Kidney (tissue), 13 donors: ENCODE measurements at regions not wholly inside any gene's neighbourhood (a gene's known extent, or its start where the extent isn't known, plus 50 kb on each side); places are given as distances from the start of the nearest gene placed in this dataset.

Source experiments
- DNase-seq, 5 donors: peaks; one replicate each; pipeline ENCODE4 v3.0.0-alpha.2; 2013 to 2020
- FAIRE-seq: peaks from 2 replicates; lab custom pipeline; 2012; peaks lifted over from hg19 to GRCh38; lab: Jason Lieb, UNC
- H3K27ac ChIP-seq, 2 donors: one replicate each; pipeline ENCODE4 v1.7.0; 2013; ENCODE audit warnings: low read depth in 2 of 2, low read length in 2 of 2, inconsistent platforms in 1 of 2
- H3K27me3 ChIP-seq: one replicate; pipeline ENCODE4 v1.7.1; 2013; ENCODE audit warnings: low read length, inconsistent platforms; ENCODE audit not compliant: control insufficient read depth, insufficient read depth
- H3K36me3 ChIP-seq, 3 donors: one replicate each; pipeline versions ENCODE4 v1.7.0 to v1.7.1; 2013; ENCODE audit warnings: low read length in 3 of 3, control low read depth in 1 of 3, inconsistent platforms in 1 of 3; ENCODE audit not compliant: insufficient read depth in 3 of 3, control insufficient read depth in 2 of 3
- H3K4me1 ChIP-seq, 3 donors: one replicate each; pipeline versions ENCODE4 v1.7.0 to v1.7.1; 2013; ENCODE audit warnings: low read length in 3 of 3, inconsistent platforms in 1 of 3, low read depth in 1 of 3; ENCODE audit not compliant: control insufficient read depth in 2 of 3, insufficient read depth in 2 of 3
- H3K4me3 ChIP-seq, 3 donors: one replicate each; pipeline versions ENCODE4 v1.7.0 to v1.8.1; 2013; ENCODE audit warnings: low read length in 3 of 3, control low read depth in 1 of 3, inconsistent platforms in 1 of 3
- H3K9ac ChIP-seq, 3 donors: one replicate each; pipeline versions ENCODE4 v1.7.0 to v1.7.1; 2013; ENCODE audit warnings: low read length in 3 of 3, control low read depth in 1 of 3, inconsistent platforms in 1 of 3
- H3K9me3 ChIP-seq, 3 donors: one replicate each; pipeline versions ENCODE4 v1.7.0 to v1.7.1; 2013; ENCODE audit warnings: low read length in 3 of 3, control low read depth in 1 of 3, inconsistent platforms in 1 of 3; ENCODE audit not compliant: control insufficient read depth in 2 of 3, insufficient read depth in 1 of 3
- CTCF ChIP-seq: IDR thresholded peaks from 3 replicates; pipeline ENCODE4 v1.5.1; 2012; ENCODE audit warnings: mild to moderate bottlenecking, moderate library complexity, borderline replicate concordance; ENCODE audit not compliant: insufficient read depth; ENCODE audit errors: extremely low read depth
- intact Hi-C: fragments of 100-400 bp; cut with DNase I; formaldehyde crosslinking; loops from one replicate; pipeline ENCODE4 v1.11.1; 2022
- donor health status: control.
- donor health status: control.
- donor health status: control.
- donor health status: control.
- donor health status: control.
- donor health status: DM: yes; HTN: yes; CAD: no.
- donor health status: Normal renal cell carcinoma (clear cell type).

- H3K4me3 ChIP-seq = no peak overlapping the region
- no peak overlapping the region for H3K9ac ChIP-seq
- FAIRE-seq (no peak), DNase-seq (no peak)
- H3K36me3 ChIP-seq = no peaks in the 10 kb centered on the region
- intact Hi-C loops = no loop called here
- no peaks in the 10 kb centered on the region for H3K27me3 ChIP-seq
- no peaks in the 10 kb centered on the region for H3K4me1 ChIP-seq
- TF ChIP-seq CTCF = no peak
- H3K9me3 ChIP-seq = no peaks in the 10 kb centered on the region
- H3K27ac ChIP-seq = no peak overlapping the region
These were observed 1047.9 kb upstream of the NCAM2 start for GRCh38 chr21:19950347-19950746.

GRCh38 chr21:19969156-19969555, 1029.1 kb upstream of the NCAM2 start:
- H3K4me1 ChIP-seq = no peaks in the 10 kb centered on the region
- H3K27me3 ChIP-seq = no peaks in the 10 kb centered on the region
- no peak overlapping the region for H3K4me3 ChIP-seq
- H3K9ac ChIP-seq = no peak overlapping the region
- no peaks in the 10 kb centered on the region for H3K36me3 ChIP-seq
- H3K9me3 ChIP-seq = no peaks in the 10 kb centered on the region
- intact Hi-C loops = no loop called here
- no peak for TF ChIP-seq CTCF
- DNase-seq = no peak
- no peak for FAIRE-seq
- no peak overlapping the region for H3K27ac ChIP-seq

- H3K27ac ChIP-seq = no peak overlapping the region
- H3K4me3 ChIP-seq = no peak overlapping the region
- FAIRE-seq (no peak), DNase-seq (no peak)
- intact Hi-C loops = no loop called here
- no peaks in the 10 kb centered on the region for H3K27me3 ChIP-seq
- TF ChIP-seq CTCF = no peak
- H3K4me1 ChIP-seq = no peaks in the 10 kb centered on the region
- no peak overlapping the region for H3K9ac ChIP-seq
- H3K9me3 ChIP-seq = no peaks in the 10 kb centered on the region
- H3K36me3 ChIP-seq = no peaks in the 10 kb centered on the region
These were observed 1016.3 kb upstream of the NCAM2 start for GRCh38 chr21:19981938-19982337.

GRCh38 chr21:19986396-19986795, 1011.8 kb upstream of the NCAM2 start:
- Histone ChIP-seq H3K36me3 (no peaks in the 10 kb centered on the region), H3K27ac (no peak overlapping the region), H3K4me1 (no peaks in the 10 kb centered on the region), H3K27me3 (no peaks in the 10 kb centered on the region), H3K9me3 (peaks cover 0 to 2% (median 0%) of the 10 kb centered on the region in 3 donors), H3K9ac (no peak overlapping the region), H3K4me3 (no peak overlapping the region)
- no peak for TF ChIP-seq CTCF
- FAIRE-seq (no peak), DNase-seq (no peak)
- intact Hi-C loops = no loop called here
